ENCODE measurements at regions not wholly inside any gene's neighbourhood (a gene's known extent, or its start where the extent isn't known, plus 50 kb on each side); places are given as distances from the start of the nearest gene placed in this dataset.

GRCh38 chr12:24494401-24494800, 454.5 kb downstream of the BCAT1 start:
- no peak for TF ChIP-seq CTCF (IDR thresholded peaks at IDR 0.05; ENCODE audit: insufficient read depth, low read depth, low read length)
- TF ChIP-seq EZH2 (IDR thresholded peaks at IDR 0.05; ENCODE audit: insufficient read depth, low read length) = no peak
